Stimulated activated CD8-positive, alpha-beta memory T cell treated with anti-CD3 and anti-CD28 coated beads, Interleukin-7, amount 100 ng/mL, for 1 hour (primary cell): ENCODE measurements at regions not wholly inside any gene's neighbourhood (a gene's known extent, or its start where the extent isn't known, plus 50 kb on each side); places are given as distances from the start of the nearest gene placed in this dataset.
"Not testable (repeated sequence)": the region's sequence is repeated elsewhere in the genome, so short reads cannot be mapped to it uniquely, and the experiment has no call there.

Experiments used
- DNase-seq, 2 donors: peaks; one replicate each; pipeline ENCODE4 v3.0.0-alpha.2; 2020; ENCODE audit warnings: low read depth in 2 of 2

- no peak for DNase-seq
Observed at GRCh38 chr22:42217752-42218280, 52.6 kb downstream of the TCF20 start.

GRCh38 chr22:42217019-42217751, 53.3 kb downstream of the TCF20 start:
- no peak for DNase-seq

GRCh38 chr22:42214633-42215415, 55.6 kb downstream of the TCF20 start:
- DNase-seq: no peak

DNA sequence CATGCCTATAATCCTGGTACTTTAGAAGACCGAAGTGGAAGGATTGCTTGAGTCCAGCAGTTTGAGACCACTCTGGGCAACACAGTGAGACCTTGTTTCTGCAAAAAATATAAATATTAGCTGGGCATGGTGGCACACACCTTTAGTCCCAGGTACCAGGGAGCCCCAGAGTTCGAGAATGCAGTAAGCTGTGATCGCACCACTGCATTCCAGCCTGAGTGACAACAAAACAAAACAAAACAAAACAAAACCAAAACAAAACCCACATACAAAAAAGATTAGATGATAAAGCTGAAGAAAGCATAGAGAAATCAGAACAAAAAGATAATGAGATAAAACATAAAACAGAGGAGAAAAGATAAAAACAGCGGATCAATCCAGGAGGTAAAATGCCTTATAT, 62.1 kb downstream of the TCF20 start:
- DNase-seq: no peak

GRCh38 chr22:42207918-42208317, 62.5 kb downstream of the TCF20 start:
- DNase-seq: no peak

DNA sequence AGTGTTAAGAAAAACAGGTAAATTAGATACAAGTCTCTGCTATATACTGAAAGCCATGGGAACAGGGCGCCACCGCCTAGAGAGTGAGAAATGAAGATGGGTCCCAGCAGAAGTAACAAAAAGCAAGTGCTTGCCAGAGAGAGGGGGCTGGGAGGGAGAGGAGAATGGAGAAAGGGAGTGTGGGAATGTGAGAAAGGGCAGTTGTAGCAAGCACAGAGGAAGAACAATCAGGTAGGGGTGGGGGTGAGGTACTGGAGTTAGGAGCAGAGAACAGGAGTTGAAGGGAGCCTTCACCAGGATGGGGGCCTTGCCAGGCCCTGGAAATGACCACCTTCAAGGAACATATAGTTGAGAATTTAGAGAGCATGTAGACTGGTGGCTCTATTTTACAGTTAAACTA, 66.8 kb downstream of the TCF20 start:
- DNase-seq: no peak

GRCh38 chr22:42202669-42203068, 67.8 kb downstream of the TCF20 start:
- peak; percentile 14 for DNase-seq

GRCh38 chr22:42202048-42202447, 68.4 kb downstream of the TCF20 start:
- DNase-seq: no peak

- DNase-seq: no peak
Observed at GRCh38 chr22:42199025-42199424, 68.4 kb upstream of the CYP2D6 start.

- DNase-seq: no peak
Observed at GRCh38 chr22:42198226-42198625, 67.6 kb upstream of the CYP2D6 start.

DNA sequence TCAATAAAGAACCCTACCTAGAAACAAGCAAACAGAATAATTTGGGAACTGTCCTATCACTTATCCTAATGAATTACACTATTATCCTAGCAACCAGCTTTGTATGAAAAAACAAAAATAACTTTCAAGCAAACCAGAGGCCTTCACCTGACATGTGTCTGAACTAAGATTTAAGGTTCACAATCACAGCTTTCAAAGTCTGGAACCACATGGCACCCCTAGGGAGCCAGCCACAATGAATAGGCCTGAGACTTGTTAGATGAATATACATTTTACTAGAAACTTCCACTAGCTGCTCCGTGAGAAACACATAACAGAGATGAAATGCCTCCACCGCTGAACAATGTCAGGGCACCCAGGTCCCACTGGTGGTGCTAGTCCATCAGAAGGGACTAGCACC, 65.8 kb upstream of the CYP2D6 start:
- no peak for DNase-seq

- no peak for DNase-seq
Observed at GRCh38 chr22:42194953-42195352, 64.3 kb upstream of the CYP2D6 start.

GRCh38 chr22:42194104-42194851, 63.7 kb upstream of the CYP2D6 start:
- DNase-seq: no peak

GRCh38 chr22:42192547-42192946, 61.9 kb upstream of the CYP2D6 start:
- DNase-seq: no peak

DNA sequence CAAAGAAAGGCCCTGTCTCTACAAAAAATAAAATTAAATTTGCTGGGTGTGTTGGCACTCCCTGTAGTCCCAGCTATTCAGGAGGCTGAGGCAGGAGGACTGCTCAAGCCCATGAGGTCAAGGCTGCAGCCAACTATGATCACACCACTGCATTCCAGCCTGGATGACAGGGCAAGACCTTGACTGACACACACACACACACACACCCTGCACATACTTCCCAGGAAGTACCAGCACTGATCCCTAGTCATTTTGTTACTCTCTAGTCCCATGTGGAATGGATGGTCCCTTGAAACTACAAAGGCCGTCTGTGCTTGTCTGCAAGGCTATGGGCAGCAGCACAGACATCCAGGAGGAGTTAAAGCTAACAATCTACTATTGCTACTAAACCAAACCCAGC, 59.7 kb upstream of the CYP2D6 start:
- no peak for DNase-seq

- no peak for DNase-seq
Observed at GRCh38 chr22:42189761-42190160, 59.2 kb upstream of the CYP2D6 start.

DNA sequence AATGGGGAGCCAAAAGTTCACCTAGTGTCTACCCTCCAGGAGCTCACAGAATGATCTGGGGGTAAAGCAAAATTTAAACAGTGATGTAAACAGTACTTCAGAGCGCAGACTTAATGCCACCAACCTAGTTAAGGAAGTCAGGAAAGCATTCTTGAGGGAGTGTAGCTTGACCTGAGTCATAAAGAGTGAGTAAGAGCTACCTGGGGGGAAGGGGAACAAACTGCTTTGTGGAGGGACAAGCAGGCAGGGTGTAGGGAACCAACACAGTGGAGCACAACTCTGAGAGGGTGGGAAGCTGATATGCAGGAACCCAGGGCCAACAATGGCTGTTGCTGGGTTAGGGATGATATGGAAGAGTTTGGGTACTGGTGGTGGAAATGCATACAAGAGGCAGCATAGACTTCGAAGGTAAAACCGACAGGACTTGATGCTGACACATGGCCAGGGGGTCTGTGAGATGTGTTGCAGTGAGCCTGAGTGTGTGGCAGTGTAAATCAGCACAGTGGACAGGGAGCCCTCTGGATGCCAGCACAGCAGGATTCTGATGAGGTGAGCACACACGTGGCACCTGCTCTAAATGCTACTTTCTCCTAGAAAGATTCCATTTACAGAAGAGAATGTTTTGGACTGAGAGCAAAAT, 58.3 kb upstream of the CYP2D6 start:
- no peak for DNase-seq

DNA sequence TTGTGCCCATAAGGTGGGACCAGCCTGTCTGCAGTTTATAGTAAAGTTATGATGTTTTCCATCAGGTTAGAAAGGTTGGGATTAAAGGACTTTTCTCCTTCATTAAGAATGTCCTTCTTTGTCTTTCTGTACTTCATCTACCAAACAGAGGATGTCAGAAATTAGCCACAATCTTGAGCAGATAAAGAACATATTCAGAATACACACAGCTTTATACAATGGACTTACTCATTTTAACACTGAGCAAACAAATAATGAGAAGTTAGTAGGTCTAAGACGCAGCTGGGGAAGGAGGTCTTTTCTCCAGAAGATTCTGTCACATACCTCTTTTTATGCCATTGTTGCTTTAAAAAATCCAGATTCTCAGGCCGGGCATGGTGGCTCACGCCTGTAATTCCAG, 57.0 kb upstream of the CYP2D6 start:
- no peak for DNase-seq

DNA sequence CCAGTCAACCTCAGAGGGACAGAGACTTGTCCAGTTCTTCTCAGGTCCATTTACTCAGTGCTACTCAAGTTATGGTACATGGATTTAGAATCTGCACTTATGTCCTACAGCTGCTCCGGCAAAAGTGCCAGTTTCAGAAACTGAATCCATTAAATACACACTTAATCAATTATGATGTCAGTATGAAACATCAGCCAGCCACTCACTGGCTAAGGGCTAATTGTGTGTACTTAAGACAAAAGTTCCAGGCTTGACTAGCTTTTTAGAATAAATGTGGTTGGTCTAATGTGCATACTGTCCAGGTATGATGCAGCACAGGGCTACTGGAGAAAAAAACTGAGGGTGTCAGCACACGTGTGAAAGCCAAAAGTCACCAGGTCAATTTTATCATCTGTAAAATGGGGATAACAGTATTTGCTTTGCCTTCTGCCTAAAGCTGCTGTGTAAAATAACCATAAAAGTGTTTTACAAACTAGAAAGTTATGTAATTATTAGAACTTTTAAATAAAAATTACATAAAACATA, 55.4 kb upstream of the CYP2D6 start:
- no peak for DNase-seq

DNA sequence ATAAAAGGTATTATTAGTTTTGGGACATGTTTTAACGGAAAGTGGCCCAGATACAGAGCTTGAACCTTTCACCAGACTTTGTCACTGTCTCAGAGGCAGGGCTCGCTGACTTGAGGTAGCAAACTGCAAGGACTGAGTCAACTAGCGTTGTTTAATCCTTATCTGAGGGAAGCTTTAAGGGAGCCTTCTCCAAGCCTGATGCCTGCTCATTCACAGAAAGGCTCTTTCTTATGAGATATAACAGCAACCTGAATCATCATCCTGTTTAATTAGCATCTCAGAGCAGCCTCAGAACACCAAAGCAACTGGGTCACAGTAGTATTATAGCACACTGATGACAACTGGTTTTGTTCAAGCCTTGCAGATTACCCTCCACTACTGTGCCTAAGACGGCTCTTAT, 54.2 kb upstream of the CYP2D6 start:
- DNase-seq: no peak

DNA sequence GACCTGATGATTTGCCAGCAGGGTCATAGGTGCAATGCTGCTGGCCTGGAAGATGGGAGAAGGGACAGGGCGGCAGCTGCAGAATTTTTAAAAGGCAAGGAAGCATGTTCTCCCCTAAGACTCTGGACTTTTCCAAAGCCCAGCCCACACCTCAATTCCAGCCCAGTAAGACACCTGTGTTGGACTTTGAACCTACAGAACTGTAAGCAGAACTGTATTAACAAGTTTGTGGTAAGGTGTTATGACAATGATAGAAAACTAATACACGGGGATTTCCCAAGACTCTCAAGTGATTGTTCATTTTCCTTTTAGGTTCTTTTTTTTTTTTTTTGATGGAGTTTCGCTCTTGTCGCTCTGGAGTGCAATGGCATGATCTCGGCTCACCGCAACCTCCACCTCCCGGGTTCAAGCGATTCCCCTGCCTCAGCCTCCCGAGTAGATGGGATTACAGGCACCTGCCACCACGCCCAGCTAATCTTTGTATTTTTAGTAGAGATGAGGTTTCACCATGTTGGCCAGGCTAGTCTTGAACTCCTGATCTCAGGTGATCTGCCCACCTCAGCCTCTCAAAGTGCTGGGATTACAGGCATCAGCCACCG, 53.0 kb upstream of the CYP2D6 start:
- not testable (repeated sequence) for DNase-seq
